SK-N-MC (cell line): ENCODE measurements at regions not wholly inside any gene's neighbourhood (a gene's known extent, or its start where the extent isn't known, plus 50 kb on each side); places are given as distances from the start of the nearest gene placed in this dataset.

Source experiments
- EZH2 ChIP-seq: fragments of 200-600 bp; sonication (generic); IDR thresholded peaks from one replicate; pipeline ENCODE4 v1.6.1; 2017; ENCODE audit warnings: antibody characterized with exemption
- POLR2AphosphoS5 ChIP-seq: IDR thresholded peaks from 2 replicates; pipeline ENCODE4 v1.6.1; 2012; ENCODE audit warnings: mild to moderate bottlenecking, low read depth, low read length, borderline replicate concordance

DNA sequence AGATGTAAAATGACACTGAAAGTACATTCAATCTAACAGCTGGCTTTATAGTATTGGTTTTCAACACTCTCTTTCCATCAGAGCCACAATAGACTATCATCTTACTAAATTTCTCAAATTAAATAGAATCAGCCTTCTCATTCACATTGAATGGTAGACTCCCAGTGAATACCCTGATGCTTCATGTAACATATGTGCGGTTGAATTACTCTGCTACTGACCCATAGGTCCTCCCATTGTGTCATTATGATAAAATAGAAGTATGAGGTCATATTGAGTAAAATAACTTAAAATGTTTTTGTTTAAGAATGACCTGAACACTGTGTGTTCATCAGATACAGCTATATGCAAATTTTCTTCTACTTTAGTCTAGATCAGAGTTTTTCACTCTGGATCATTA, 75.9 kb upstream of the ADAMTSL1 start:
- TF ChIP-seq EZH2: no peak
- no peak for TF ChIP-seq POLR2AphosphoS5
